ENCODE measurements at regions not wholly inside any gene's neighbourhood (a gene's known extent, or its start where the extent isn't known, plus 50 kb on each side); places are given as distances from the start of the nearest gene placed in this dataset.
A peak's percentile ranks its signal among the peaks of the same experiment; 100 is the strongest.

DNA sequence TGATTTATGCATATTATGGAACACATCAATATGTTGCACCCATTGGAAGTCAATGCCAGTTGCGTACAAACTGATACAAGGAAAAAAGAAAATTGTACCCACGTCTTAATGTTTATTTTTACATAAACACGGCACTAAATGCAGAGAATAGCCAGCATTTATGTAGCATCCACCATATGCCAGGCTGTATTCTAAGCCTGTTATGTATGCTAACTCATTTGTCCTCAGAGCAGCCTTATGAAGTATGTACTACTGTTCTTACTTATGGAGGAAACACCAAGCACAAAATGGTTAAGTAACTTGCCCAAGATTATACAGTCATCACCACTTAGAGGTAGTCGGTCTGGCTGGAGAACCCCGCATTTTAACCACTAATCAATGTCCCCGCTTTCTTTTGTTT, 837.9 kb upstream of the RBFOX1 start:
- no peak for DNase-seq

DNA sequence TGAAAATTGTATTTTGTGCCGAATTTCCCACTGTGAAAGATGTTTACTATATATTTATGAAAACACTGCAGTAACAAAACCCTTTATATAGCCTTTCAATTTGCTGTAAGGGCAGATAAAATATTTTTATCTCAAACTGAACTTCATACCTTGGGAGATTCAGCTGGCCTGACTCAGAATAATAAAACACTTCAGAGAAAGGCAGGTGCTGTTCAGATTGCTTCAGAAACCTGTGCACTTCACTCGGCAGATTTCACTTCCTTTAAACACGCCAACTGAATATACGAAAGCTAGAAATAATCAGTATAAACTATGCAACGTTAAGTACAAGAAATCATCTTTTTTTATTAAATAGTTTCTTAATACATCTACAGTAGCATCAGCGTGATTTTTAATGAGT, 839.1 kb upstream of the RBFOX1 start:
- DNase-seq = no peak

DNA sequence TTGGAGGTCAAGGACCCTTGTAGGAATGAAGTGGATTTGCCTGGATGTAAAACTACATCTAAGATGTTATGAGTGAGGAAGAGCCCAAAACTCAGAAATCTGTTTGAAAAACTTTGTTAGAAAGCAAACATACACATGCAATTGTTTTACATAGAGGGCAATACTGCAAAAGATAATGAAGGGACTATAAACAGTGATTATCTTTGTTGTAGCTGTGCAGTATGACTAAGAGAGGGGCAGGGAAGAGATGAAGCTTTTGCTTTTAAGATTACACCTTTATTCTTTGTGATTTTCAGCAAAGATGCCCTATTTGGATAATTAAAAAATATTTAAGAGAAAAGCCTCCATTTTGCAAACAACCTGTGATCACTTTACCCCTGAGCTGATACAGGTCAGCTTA, 839.9 kb upstream of the RBFOX1 start:
- DNase-seq = no peak

DNA sequence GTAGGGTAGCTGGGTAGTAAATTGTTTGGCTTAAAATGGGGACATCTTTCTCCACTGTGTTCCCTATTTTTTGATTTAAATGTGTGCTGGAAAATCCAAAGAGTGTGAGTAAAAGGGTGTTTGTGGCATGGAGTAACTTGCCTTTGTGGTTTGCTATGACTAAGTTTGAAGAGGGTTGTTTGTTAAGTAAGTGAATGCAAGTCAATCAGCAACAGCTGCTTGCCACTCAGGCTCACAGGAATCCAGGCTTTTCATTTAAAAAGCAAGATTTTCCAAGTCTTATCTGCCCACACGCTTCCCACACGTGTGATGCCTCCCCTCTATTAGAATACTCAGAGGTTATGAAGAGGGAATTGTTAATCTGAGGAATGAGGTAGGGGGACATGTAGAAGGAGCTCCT, 847.7 kb upstream of the RBFOX1 start:
- no peak for DNase-seq

DNA sequence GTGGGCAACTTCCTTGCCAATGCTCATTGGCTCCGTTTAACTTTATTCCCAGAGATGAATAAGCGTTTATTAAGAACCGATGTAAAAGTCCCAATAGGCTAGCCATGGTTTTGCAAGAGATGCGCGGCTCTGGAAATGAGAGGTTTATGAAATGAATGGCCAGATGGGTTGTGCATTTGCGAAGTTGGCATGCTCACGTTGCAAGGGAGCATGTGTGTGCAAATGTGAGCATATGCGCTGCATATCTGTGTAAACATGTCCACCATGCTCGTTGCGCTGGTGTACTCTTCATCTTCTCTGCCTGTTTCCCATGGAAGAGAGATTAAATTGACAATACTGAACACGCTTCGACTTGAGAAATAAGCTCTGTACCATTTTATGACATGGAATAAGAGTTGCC, 848.6 kb upstream of the RBFOX1 start:
- DNase-seq = peak; percentile 25

DNA sequence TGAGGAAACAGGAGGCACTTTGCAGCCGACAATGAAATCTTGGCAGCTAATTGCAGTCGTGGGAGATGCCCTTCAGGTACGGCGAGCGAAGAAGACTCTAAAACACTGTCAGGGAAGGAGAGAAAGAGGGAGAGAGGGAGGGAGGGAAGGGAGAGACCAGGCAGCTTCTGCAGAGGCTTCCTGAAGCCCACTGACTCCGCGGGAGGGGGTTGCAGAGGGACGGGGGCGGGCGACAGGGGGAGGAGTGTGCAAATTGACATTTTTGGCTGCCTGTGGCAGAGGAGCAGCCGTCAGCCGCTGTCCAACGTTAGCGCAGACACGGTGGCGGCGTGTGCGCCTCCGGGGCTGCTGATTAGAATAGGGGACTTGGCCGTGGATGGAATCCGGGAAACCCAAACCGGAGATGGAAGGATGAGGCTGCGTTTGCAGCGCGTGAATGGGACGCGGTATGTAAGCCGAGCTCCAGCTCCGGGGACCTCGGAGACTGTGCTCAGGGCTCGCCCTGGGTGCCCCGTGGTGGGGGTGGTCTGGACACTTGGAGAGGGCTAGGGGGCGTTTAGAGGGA, 849.1 kb upstream of the RBFOX1 start:
- DNase-seq = peak; percentile 68

DNA sequence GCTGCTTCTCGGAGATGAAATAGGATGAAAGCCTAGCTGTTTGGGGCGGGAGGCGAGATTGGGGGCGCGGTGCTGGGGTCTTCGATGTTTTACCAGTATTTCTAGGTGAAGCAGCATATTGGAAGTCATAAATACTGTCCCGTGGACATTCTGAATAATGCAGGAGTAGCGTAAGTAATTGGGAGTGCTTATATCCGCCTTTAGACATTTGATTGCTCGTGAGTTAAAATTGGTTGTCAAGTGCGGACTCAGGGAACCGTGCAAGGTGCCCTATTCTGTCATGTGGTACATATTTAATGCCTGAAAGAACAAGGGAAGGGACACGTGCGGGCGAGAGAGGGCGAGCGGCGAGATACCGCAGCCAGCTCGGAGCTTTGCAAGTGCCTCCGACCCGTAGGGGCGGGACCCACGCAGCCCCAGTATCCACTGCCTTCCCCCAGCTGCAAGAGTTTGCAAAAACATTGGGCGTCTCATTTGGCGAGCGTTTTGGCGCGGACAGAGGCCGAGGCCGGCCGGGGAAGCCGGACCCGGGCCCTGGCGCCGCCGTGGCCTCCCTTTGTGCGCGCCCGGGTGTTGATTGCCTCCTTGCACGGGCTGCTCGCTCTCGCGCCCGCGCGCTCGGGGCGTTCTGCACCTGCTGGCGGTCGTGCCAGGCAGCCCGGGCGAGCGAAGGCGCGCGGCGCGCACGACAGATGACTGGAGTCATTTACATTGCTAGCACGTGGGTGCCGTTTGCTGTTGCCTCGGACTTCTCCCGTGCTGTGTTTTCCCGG, 849.8 kb upstream of the RBFOX1 start:
- DNase-seq = peak; percentile 68

DNA sequence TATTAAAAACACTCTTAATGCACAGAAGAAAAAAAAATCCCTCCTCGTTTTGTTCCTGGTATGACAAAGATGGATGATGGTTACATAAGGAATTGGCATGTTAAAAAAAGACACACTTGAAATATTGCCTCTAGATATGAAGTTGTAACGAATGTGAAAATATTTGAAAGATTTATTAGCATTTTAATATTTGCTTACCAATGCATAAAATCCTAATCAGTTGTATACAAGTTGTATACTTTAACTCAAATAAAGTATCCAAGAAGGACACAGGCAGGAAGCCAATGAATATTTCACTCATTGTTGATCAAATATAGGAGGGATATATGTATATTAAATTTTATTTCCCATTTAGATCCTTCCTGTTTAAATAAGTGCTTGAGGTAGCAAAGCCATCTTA, 850.8 kb upstream of the RBFOX1 start:
- no peak for DNase-seq

DNA sequence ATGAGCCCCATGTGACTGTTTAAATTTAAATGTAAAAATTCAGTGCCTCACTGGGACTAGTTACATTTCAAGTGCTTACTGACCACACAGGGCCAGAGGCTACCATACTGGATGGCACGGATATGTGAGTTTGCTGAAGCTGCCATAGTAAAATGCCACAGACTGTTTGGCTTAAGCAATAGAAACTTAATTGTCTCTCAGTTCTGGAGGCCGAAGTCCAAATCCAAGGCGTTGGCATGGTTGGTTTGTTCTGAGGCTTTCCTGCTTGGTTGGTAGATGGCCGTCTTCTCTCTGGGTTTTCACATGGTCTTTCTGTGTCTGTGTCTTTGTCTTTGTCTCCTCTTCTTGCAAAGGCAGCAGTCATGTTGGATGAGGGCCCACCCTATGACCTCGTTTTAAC, 878.9 kb upstream of the RBFOX1 start:
- DNase-seq = no peak

DNA sequence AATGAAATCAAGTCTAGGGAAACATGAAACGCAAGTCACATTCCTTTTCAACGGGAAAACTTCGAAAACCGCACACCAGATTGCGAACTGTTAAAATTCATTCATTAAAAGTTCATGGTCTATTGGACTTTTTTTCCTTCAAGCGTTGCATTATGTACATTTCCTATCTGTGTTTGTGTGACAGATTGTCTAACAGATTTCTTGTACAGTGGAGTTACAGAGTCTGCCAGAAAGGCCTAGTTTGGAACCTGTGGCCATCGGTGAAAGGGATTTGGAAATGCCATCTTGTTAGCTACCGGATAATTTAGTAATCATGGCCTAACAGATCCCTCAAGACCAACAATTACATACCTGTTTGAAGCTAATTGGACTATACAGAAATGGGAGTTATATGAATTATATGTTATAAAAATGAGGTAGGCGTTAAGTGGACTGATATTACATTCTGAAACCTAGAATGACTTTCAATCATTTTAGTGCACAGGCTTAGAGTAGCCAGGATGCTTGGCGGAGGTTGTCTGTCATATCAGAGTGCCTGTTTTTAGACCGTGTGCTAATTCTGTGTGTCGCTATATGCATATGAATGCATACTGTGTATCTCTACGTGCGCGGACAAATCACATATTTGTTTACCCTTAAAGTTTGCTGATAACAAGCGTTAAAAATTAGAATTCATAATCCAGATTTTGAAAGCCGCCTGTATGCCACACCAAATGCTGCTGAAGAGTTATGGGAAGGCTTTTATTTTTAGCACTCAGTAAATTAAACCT, 885.4 kb upstream of the RBFOX1 start:
- DNase-seq = no peak

DNA sequence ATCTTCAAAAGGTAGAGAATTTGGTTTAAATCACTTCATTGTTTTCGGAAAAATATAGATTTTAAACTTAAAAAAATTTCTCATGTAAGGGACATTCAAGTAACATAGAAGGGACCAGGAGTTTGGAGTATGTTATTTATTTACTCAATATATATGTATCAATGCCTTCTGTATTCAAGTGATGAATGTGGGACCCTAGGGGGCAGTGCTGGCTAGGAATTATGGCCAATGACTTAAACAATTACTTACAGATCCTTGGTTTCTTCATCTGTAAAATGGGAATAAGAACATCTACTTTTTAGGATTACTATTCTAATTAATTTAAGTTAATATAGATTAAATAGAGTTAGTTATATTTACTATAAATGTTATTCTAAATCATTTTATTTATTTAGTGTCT, 886.3 kb upstream of the RBFOX1 start:
- no peak for DNase-seq

DNA sequence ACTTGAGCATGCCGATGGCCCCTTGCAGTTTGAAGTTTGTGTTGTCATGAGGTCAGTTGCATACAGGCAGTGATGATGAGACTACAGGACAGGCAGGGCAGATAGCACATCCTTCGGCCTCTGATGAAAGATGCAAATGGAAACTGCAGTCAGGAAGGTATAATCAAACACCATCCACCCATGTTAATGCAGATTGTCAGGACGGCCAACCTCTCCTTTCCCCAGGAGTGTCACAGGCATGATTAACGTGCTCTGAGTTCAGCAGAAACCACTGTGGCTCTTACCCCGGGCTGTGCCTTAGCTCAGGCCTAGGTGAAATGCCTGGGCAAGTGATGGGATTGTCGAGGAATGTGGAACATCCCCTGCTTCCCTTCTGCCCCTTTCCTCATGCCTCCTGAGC, 893.5 kb upstream of the RBFOX1 start:
- no peak for DNase-seq

DNA sequence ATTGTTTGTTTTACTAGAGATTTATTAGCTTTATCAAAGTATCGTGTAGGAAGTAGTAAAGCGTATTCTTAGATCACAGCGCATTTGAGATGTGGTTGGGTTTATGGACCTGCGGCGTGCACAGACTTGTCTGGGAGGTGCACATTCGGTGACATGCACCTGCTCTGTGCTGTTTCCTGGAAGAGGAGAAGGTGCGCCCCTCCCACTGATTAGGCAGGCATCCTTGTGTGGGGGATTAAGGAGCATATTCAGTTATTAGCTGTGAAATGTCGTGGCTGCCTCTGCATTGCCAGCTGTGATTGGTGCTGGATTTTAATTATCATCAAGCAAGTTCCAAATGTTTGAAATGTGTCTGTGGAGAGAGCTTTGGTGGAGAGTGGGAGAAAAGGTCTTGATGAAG, 903.8 kb upstream of the RBFOX1 start:
- peak; percentile 78 for DNase-seq

DNA sequence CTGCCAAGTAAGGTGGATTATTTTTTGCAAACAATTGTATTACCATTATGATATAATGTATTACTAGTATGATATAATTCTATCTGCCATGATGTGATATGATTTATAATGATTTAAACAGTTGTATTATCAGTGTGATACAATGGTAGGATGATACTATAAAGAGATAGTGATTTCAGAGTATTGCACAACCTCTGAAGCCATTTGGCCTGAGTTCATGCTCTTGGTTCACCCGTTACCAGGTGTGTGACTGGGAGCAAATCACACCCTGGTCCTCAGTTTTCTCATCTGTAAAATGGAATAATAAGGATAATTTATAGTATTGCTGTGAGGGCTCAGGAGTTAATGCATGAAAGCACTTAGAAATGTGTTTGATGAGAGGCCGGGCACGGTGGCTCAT, 905.0 kb upstream of the RBFOX1 start:
- DNase-seq = no peak

DNA sequence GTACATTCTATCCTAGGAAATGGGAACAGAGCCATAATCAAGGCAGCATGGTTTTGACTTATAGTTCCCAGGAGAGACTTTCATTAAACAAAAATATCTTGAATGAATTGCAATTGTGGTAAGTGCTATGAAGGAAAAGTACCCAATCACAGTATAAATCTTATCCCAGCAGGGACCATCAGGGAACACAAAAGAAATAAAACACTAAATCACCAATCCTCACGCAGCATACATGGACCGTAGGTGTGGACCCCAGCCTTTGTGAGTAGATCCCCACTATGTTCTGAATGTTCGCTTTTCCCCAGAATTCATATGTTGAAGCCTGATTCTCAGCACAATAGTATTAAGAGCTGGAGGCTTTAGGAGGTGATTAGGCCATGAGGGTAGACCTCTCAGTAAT, 925.0 kb upstream of the RBFOX1 start:
- DNase-seq = no peak

DNA sequence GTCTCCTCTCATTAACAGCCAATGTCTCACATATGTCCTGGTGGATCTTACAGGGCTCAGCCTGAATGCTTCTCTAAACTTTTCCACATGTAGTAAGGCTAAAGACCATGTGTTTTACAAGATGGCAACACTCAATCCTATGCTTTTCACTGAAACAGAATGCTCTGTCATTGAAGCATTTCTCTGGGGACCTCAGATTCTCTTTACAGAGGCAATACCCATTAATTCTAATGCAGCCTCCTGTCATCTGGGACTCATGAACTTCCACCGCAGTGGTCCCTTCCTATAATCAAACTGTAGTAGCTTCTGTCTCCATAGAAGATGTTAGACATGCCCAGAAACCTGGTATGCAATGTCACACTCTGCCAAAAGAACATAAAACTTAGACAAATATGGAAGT, 926.6 kb upstream of the RBFOX1 start:
- DNase-seq = no peak

DNA sequence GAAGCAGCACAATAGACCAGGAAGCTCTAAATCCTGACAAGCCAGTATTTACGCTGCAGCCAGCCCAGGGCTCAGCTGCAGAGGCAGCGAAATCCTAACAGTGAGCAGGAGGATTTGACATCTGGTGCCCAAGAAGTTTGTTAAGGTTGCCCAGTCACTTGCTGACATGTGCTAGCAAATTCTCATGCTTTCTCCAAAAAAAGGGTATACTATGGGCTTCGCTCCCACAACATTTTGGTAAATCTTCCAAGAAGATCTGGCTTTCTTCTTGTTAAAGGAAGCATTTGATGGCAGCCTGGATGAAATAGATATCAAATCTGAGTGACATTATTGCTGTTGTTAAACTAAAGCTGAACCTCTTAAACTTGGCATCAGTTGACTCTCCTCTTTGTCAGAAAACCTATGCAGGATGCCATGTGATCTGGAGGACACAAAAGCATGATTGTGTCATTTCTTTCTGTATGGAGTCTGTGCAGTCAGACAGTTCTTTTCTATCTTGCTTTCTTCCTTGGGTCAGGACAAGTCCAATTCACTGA, 949.7 kb upstream of the RBFOX1 start:
- no peak for DNase-seq

DNA sequence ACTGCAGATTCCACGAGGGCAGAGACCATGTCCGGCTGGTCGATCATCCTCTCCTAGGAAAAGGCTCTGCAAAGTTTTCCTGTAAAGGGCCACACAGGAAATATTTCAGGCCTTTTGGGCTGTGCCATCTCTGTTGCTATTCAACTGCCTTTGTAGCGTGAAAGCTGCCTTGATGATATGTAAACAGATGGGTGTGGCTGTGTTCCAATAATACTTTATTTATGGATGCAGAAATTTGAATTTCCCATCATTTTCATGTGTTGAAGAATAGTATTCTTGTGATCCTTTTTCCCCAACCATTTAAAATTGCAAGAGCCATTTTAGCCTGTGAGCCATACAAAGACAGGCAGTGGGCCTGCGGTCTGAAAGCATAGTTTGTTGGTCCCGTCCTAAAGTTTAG, 950.7 kb upstream of the RBFOX1 start:
- DNase-seq = no peak

DNA sequence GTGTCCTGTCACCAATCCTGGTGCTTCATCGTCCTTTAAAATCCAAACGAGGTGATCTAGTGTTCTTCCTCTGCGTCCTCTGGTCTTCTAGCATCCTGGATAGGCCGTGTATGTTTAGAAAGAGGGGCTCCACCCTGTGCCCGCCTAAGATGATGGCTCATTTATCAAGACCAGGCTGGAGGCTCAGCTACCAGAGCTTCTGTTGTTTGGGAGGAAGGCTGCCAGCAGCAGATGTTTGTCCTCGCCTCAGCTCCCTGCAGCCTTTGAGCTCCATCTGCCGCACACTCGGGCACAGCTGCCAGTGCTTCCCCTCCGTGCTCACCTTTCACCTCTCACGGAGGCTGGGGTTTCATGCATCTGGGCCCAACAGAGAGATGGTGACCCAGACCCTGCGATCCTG, 954.7 kb upstream of the RBFOX1 start:
- no peak for DNase-seq

DNA sequence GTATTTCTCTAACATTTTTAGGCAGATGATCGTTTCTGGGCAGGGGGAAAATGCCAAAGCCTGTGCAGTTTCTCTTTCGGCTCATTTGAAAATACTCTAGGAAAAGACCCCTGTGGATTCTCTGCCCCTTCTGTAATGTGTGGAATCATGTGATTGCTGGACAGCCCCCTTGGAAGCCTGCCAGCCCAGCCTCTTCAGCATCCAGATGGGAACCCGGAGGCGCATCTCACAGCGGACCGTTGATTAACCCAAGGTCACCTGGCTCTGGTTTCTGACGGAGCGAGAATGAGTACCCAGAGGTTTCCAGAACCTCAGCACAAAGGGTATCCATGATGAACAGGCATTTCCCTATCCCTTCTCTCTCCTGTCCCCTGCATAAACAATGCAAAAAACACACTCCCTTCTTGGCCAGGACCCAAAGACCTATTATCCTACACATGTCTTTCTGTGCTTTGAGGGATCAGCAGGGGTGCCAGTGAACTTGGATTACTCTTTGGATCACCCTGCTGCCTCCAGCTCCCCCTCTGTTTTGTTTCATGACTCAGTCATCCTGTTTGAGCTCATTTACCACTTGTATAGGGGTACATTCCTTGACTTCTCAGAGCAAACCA, 957.1 kb upstream of the RBFOX1 start:
- peak; percentile 31 for DNase-seq

DNA sequence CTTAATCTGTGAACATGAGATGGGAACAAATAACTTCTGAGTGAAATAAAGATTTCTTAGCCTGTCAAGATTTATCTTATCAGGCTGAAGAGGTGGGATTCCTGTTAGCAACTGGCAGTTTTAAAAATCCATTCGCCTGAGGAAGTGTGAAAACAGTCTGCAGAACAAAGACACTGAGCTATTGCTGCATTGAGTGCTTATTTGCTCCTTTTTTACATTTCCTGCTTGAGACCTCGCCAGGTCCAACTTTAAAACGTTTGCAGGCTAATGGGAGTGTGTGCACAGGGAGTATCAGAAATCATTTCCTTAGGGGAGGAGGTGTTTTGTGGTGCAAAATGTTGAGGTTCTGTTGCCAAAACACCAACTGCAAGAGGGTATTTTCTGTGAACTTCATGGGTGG, 957.8 kb upstream of the RBFOX1 start:
- no peak for DNase-seq

DNA sequence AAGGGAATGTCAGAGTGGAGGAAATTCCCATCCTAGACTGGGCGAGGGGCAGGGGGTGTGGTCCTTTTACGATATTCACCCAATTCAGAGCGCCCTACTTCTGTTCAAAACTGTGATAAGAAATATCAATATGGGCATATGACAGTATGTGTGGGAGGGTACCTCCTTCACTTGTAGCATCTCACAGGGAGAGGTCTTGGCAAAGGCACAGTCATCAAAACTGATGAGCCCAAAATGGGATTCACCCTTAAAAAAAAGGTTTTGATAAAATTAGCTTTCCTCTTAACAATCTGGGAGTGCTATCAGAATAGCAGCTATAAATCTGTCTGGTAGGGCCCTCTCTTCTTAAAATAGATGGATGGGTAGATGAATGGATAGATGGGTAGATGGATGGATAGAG, 967.8 kb upstream of the RBFOX1 start:
- no peak for DNase-seq

DNA sequence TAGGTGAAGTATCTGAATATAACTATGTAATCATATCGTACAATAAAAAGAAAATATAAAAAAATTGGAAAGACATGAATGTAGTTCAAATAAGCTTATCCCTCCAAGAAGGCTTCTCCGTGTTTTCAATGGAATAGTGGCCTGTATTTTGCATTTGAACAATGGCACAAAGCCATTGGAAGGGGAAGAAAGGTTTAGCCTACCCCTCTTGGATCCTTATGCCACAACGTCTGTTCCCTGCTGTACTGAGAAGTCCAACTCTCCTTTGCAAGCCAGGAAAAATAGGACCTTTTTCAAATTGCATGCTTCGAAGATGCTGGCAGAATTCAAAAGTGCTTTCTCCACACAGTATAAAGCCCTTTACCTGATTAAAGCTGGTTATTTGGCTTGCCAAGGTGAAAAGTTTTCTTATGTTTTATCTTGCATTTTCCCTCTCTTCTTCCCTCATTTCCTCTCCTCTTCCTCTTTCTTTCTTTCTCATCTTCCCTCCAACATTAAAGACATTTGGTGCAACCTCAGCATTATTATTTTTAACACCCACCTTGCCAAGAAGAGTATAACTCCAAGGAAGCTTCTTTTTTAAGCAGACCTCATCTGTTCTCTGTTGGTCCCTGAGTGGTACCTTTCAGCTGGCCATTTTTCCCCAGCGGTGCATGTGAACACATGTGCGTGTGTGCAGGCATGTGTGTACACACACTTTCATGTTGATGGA, 968.6 kb upstream of the RBFOX1 start:
- no peak for DNase-seq
